Mammary epithelial cell (primary cell): ENCODE measurements at regions not wholly inside any gene's neighbourhood (a gene's known extent, or its start where the extent isn't known, plus 50 kb on each side); places are given as distances from the start of the nearest gene placed in this dataset.

Source experiments
- EZH2 ChIP-seq: IDR thresholded peaks from 2 replicates; pipeline ENCODE4 v1.6.1; 2012; ENCODE audit warnings: low read length, inconsistent platforms, borderline replicate concordance
- TF ChIP-seq, protein P1 (sequence below), 2 donors: IDR thresholded peaks in 1 of 2; conservative IDR thresholded peaks in 1 of 2; 2 replicates each; pipeline ENCODE4 v1.5.1; 2011 to 2012; ENCODE audit warnings: inconsistent platforms in 2 of 2, low read length in 2 of 2, mild to moderate bottlenecking in 2 of 2, control low read depth in 1 of 2, low read depth in 1 of 2; ENCODE audit not compliant: insufficient read depth in 1 of 2; ENCODE audit errors: extremely low read depth in 1 of 2

DNA sequence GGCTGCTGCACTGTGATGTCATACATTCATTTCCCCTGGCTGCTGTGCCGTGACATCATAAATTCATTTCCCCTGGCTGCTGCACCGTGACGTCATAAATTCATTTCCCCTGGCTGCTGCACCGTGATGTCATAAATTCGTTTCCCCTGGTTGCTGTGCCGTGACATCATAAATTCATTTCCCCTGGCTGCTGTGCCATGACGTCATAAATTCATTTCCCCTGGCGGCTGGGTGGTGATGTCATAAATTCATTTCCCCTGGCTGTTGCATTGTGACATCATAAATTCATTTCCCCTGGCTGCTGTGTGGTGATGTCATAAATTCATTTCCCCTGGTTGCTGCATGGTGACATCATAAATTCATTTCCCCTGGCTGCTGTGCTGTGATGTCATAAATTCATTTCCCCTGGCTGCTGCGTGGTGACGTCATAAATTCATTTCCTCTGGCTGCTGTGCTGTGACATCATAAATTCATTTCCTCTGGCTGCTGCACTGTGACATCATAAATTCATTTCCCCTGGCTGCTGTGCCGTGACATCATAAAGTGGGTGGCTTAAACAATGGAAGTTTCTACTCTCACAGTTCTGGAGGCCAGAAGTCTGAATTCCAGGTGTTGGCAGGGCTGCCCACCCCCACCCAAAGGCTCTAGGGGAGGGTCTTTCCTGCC lies 301.1 kb downstream of the SHANK2 start:
- TF ChIP-seq, protein P1, sequence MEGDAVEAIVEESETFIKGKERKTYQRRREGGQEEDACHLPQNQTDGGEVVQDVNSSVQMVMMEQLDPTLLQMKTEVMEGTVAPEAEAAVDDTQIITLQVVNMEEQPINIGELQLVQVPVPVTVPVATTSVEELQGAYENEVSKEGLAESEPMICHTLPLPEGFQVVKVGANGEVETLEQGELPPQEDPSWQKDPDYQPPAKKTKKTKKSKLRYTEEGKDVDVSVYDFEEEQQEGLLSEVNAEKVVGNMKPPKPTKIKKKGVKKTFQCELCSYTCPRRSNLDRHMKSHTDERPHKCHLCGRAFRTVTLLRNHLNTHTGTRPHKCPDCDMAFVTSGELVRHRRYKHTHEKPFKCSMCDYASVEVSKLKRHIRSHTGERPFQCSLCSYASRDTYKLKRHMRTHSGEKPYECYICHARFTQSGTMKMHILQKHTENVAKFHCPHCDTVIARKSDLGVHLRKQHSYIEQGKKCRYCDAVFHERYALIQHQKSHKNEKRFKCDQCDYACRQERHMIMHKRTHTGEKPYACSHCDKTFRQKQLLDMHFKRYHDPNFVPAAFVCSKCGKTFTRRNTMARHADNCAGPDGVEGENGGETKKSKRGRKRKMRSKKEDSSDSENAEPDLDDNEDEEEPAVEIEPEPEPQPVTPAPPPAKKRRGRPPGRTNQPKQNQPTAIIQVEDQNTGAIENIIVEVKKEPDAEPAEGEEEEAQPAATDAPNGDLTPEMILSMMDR (conservative IDR thresholded peaks at IDR 0.05 in 1 of 2, IDR thresholded peaks at IDR 0.05 in 1 of 2; ENCODE audit: extremely low read depth in 1 of 2, insufficient read depth in 1 of 2, low read depth in 1 of 2, low read length in 2 of 2), result no peak
- TF ChIP-seq EZH2, result no peak
